ENCODE measurements at regions not wholly inside any gene's neighbourhood (a gene's known extent, or its start where the extent isn't known, plus 50 kb on each side); places are given as distances from the start of the nearest gene placed in this dataset.

DNA sequence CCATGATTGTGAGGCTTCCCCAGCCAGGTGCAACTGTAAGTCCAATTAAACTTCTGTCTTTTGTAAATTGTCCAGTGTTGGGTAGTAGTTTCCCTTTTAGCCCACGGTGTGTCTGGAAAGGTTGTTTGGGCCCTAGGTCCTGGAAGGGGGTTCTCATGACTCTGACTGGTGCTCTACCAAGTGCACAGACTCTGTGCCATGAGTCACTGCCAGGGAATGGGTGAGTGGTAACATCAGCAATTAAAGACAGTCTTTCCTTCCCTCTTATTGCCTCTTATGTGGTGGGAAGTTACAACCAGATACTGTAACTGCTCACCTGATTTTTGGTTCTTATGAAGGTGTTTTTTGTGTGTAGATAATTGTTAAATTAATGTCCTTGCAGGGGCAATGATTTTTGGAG lies 141.2 kb downstream of the PRDM9 start:
- TF ChIP-seq, protein P1, sequence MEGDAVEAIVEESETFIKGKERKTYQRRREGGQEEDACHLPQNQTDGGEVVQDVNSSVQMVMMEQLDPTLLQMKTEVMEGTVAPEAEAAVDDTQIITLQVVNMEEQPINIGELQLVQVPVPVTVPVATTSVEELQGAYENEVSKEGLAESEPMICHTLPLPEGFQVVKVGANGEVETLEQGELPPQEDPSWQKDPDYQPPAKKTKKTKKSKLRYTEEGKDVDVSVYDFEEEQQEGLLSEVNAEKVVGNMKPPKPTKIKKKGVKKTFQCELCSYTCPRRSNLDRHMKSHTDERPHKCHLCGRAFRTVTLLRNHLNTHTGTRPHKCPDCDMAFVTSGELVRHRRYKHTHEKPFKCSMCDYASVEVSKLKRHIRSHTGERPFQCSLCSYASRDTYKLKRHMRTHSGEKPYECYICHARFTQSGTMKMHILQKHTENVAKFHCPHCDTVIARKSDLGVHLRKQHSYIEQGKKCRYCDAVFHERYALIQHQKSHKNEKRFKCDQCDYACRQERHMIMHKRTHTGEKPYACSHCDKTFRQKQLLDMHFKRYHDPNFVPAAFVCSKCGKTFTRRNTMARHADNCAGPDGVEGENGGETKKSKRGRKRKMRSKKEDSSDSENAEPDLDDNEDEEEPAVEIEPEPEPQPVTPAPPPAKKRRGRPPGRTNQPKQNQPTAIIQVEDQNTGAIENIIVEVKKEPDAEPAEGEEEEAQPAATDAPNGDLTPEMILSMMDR (IDR thresholded peaks at IDR 0.05; ENCODE audit: low read depth, low read length) = no peak
- no peak for DNase-seq (ENCODE audit: low read depth in 2 of 2)

DNA sequence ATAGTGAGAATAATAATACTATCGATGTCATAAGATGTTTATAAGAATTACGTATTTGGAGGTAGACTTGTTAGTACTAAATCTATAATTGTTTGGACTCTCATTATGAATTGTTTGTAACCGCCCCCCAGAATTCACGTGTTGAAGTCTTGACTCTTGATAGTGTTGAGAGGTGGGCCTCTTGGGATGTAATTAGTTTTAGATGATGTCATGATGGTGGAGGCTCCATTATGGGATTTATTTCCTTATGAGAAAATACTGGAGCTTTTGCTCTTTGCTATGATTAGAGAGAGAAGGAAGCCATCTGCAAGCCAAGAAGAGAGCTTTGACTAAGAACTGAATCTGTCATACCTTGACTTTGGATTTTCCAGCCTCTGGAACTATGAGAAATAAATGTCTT lies 142.2 kb downstream of the PRDM9 start:
- TF ChIP-seq, protein P1 (IDR thresholded peaks at IDR 0.05; ENCODE audit: low read depth, low read length) = no peak
- H3K4me3 ChIP-seq (replicated peaks in 1 of 2; ENCODE audit: low read depth in 2 of 2, low read length in 2 of 2) = no peak overlapping the region
- no peak for DNase-seq (ENCODE audit: low read depth in 2 of 2)

More for the DNA sequence above, 141.2 kb downstream of the PRDM9 start:
- H3K4me3 ChIP-seq (replicated peaks in 1 of 2; ENCODE audit: low read depth in 2 of 2, low read length in 2 of 2) = no peak overlapping the region

DNA sequence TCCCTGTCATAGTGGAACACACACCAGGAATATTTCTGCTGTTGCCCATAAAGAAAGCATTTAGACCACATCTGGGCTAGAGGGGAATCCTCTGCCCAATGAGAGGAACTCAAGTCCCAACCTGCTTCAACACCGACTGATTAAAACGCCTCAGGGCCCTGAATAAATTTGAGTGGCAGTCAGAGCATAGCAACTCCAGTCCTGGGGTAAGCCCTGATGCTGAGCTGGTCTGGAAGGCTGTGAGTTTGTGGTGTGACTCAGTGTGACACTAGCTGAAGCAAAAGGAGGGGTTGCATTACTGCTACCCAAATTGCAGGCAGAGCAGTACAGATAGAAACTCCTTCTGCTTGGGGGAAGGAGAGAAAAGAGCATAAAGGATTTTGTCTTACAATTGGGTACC lies 148.3 kb downstream of the PRDM9 start:
- no peak for DNase-seq (ENCODE audit: low read depth in 2 of 2)
- H3K4me3 ChIP-seq (replicated peaks in 1 of 2; ENCODE audit: low read depth in 2 of 2, low read length in 2 of 2) = no peak overlapping the region
- TF ChIP-seq, protein P1 (IDR thresholded peaks at IDR 0.05; ENCODE audit: low read depth, low read length) = no peak

- no peak overlapping the region for H3K4me3 ChIP-seq (replicated peaks in 1 of 2; ENCODE audit: low read depth in 2 of 2, low read length in 2 of 2)
- TF ChIP-seq, protein P1 (IDR thresholded peaks at IDR 0.05; ENCODE audit: low read depth, low read length) = no peak
- no peak for DNase-seq (ENCODE audit: low read depth in 2 of 2)
Observed at GRCh38 chr5:23675456-23675855, 168.0 kb downstream of the PRDM9 start.

- H3K4me3 ChIP-seq (replicated peaks in 1 of 2; ENCODE audit: low read depth in 2 of 2, low read length in 2 of 2) = no peak overlapping the region
- no peak for DNase-seq (ENCODE audit: low read depth in 2 of 2)
- TF ChIP-seq, protein P1 (IDR thresholded peaks at IDR 0.05; ENCODE audit: low read depth, low read length) = no peak
Observed at GRCh38 chr5:23677996-23678395, 170.6 kb downstream of the PRDM9 start.

GRCh38 chr5:23684103-23684502 lies 176.7 kb downstream of the PRDM9 start:
- no peak overlapping the region for H3K4me3 ChIP-seq (replicated peaks in 1 of 2; ENCODE audit: low read depth in 2 of 2, low read length in 2 of 2)
- TF ChIP-seq, protein P1 (IDR thresholded peaks at IDR 0.05; ENCODE audit: low read depth, low read length) = no peak
- peak in 1 of 2 donors; percentile 25 for DNase-seq (ENCODE audit: low read depth in 2 of 2)

Measured in cardiac fibroblast (primary cell).